GM21360 (cell line): ENCODE measurements at regions not wholly inside any gene's neighbourhood (a gene's known extent, or its start where the extent isn't known, plus 50 kb on each side); places are given as distances from the start of the nearest gene placed in this dataset.

Experiments
- ATAC-seq: cut with Tn5 transposase; IDR thresholded peaks from one replicate; pipeline ENCODE4 v1.9.1; 2021; ENCODE audit warnings: mild to moderate bottlenecking, moderate library complexity; ENCODE audit not compliant: unreplicated experiment

- ATAC-seq: no peak
Observed at GRCh38 chr11:11177156-11177808, 175.8 kb downstream of the CSNK2A3 start.

GRCh38 chr11:11173316-11174025, 179.6 kb downstream of the CSNK2A3 start:
- ATAC-seq: no peak

- ATAC-seq: peak; percentile 76
Observed at GRCh38 chr11:11171854-11172253, 181.2 kb downstream of the CSNK2A3 start.

- no peak for ATAC-seq
Observed at GRCh38 chr11:11171285-11171684, 181.8 kb downstream of the CSNK2A3 start.

GRCh38 chr11:11170352-11171084, 182.5 kb downstream of the CSNK2A3 start:
- no peak for ATAC-seq

GRCh38 chr11:11169715-11170351, 183.2 kb downstream of the CSNK2A3 start:
- no peak for ATAC-seq

- no peak for ATAC-seq
Observed at GRCh38 chr11:11167806-11168205, 185.2 kb downstream of the CSNK2A3 start.

GRCh38 chr11:11164334-11164690, 188.7 kb downstream of the CSNK2A3 start:
- ATAC-seq: no peak

GRCh38 chr11:11163669-11164333, 189.2 kb downstream of the CSNK2A3 start:
- no peak for ATAC-seq

- ATAC-seq: no peak
Observed at GRCh38 chr11:11163236-11163635, 189.8 kb downstream of the CSNK2A3 start.

GRCh38 chr11:11157185-11157584, 195.9 kb downstream of the CSNK2A3 start:
- no peak for ATAC-seq

GRCh38 chr11:11155962-11156815, 196.9 kb downstream of the CSNK2A3 start:
- peak; percentile 53 for ATAC-seq

- ATAC-seq: no peak
Observed at GRCh38 chr11:11152877-11153276, 200.2 kb downstream of the CSNK2A3 start.

- ATAC-seq: no peak
Observed at GRCh38 chr11:11149671-11150459, 203.2 kb downstream of the CSNK2A3 start.

- no peak for ATAC-seq
Observed at GRCh38 chr11:11148596-11148995, 204.5 kb downstream of the CSNK2A3 start.

- no peak for ATAC-seq
Observed at GRCh38 chr11:11148104-11148509, 204.9 kb downstream of the CSNK2A3 start.

GRCh38 chr11:11146830-11147229, 206.2 kb downstream of the CSNK2A3 start:
- ATAC-seq: no peak

- ATAC-seq: no peak
Observed at GRCh38 chr11:11143849-11144248, 209.2 kb downstream of the CSNK2A3 start.

- no peak for ATAC-seq
Observed at GRCh38 chr11:11142430-11142829, 210.6 kb downstream of the CSNK2A3 start.
